HS-27A (cell line): ENCODE measurements at regions not wholly inside any gene's neighbourhood (a gene's known extent, or its start where the extent isn't known, plus 50 kb on each side); places are given as distances from the start of the nearest gene placed in this dataset.
"Not testable (repeated sequence)": the region's sequence is repeated elsewhere in the genome, so short reads cannot be mapped to it uniquely, and the experiment has no call there.

Experiments
- DNase-seq: peaks from one replicate; pipeline ENCODE4 v3.0.0-alpha.2; 2012; ENCODE audit warnings: low read depth, missing footprints

GRCh38 chr10:125235093-125236069 is 75.0 kb upstream of the CTBP2 start:
- DNase-seq, result no peak

DNA sequence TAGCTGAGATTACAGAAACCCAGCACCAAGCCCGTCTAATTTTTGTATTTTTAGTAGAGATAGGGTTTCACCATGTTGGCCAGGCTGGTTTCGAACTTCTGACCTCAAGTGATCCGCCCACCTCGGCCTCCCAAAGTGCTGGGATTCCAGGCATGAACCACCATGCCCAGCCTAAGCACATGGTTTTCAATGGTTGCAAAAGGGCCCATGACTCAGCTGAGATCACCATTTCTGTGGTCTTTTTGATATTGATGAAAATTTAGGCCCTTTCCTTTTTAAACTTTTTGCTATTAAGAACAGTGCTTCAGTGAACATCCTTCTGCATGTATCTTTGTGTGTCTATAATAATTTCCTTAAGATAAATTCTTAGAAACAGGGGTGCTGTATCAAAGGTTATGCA is 74.2 kb upstream of the CTBP2 start:
- not testable (repeated sequence) for DNase-seq

GRCh38 chr10:125233726-125234125 is 73.4 kb upstream of the CTBP2 start:
- DNase-seq, result no peak

DNA sequence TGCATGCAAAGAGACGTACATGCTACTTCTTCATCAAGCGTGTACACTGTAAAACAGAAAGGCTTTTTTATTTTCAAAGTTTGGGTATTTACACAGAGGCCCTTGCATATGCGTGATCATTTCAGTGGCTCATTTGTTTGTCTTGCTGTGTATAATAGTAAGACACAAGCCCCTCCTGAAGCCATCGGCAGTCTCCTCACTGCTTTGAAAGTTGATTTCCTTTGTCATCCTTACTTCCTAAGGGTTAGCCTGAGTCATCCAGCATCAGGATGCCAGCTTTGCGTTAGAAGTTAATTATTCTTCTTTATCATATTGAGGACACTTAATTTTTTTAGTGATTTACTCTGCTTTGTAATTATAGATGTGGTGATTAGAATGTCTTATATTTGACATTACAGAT is 72.5 kb upstream of the CTBP2 start:
- DNase-seq, result no peak

- DNase-seq, result no peak
Observed at GRCh38 chr10:125231813-125232475, 71.6 kb upstream of the CTBP2 start.

GRCh38 chr10:125231116-125231812 is 70.9 kb upstream of the CTBP2 start:
- peak; percentile 79 for DNase-seq

DNA sequence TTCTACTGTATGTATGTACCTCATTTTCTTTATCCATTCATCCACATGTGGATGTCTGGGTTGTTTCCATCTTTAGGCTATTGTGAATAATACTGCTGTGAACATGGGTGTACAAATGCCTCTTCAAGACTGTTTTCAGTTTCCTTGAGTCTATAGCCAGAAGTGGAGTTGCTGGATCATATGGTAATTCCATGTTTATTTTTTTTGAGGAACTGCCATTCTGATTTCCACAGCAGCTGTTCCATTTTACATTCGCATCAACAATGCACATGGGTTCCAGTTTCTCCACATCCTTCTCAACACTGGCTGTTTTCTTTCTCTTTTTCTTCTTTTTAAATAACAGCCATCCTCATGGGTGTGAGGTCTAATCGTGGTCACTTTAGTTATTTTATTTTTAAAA is 69.9 kb upstream of the CTBP2 start:
- DNase-seq, result no peak

GRCh38 chr10:125228245-125228940 is 68.0 kb upstream of the CTBP2 start:
- not testable (repeated sequence) for DNase-seq

GRCh38 chr10:125227546-125227945 is 67.2 kb upstream of the CTBP2 start:
- no peak for DNase-seq

DNA sequence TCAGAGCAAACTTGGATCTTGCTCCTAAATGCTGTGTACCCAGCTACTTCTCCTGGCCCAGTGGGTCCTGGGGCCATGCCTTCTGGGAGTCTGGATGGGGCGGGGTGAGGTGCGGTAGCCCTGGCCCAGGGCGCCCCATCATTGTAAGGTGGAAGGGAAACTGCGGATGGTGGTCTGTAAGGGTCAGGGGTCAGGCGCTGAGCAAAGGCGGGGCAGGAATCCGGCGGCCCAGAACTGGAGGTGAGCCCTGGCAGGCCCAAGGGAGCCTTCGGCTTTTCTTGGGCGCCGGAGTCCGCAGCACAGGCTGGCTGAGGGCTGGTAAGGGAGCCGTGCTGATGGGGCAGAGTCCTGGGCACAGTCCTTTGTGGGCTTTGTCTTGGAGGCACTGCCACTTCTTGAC is 66.5 kb upstream of the CTBP2 start:
- no peak for DNase-seq

DNA sequence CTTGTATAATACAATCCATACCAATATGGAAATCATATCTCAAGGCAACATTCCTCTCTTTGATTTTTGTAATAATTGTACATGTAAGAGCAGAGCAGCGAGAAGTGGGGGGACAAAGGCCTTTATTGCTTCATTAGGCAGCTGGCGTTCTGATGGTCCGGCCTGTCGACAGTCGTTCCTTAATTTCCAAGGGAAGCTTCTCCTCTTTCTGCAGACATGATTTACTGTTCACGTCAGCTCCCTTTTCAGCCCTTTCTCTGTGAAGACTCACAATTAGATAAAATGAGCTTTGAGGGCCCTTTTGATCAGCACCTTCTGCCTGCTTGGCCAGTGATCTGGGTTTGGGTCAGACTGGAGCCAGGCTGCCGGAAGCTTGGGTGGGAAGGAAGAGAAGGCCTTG is 65.6 kb upstream of the CTBP2 start:
- no peak for DNase-seq

GRCh38 chr10:125225051-125225450 is 64.7 kb upstream of the CTBP2 start:
- no peak for DNase-seq

DNA sequence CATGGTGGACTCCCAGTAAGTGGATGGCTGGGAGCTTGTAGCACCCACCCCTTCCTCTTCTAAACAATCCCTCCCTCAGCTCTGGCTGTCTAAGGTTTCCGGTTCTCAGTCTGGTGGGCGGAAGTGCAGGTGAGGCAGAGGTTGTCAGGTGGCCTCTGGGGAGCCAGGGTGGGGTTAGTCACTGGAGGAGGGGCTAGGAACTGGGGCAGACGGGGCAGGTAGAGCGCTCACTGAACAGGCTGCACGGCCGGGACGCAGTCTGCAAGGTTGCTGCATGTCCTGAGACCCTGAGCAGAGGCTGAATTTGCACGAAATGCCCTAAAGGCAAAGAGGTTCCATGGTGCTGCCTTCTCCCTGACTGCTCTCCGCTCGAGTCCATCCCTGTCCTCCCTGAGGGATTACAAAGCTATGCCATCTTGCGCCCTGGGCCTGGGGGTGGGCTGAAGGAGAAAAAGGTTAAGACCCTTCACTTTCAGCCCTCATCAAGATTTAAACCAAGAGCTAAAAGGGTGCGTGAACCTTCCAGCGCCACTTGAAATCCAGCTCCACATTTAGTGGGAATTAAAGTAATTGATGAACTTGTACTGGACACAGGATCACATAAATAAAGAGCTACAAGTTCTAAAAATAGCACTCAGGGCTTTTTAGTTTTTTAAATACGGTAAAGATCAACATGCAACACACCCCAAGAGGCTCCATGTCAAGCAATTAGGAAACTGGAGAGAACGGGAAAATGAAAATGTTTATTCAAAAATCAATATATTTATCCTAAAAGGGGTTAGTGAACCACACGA is 62.3 kb upstream of the CTBP2 start:
- DNase-seq, result no peak

DNA sequence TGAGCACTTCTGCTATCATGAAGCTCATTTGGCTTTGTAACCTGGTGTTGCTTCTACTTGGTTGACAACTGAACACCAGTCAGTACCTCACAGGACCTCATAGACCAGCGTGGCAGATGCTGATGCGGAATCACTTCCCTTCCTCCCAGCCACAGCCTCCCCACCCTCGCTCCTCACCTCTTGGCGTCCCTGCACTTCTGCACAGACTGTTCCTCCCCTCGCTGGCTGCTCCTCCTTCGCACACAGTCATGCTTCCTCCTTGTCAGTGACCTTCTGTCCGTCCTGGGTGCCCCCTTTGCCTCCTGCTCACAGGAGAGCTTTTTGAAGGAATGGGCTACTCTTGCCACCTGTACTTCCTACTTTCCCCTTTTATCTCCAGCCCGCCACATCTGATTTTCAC is 61.4 kb upstream of the CTBP2 start:
- DNase-seq, result no peak

- no peak for DNase-seq
Observed at GRCh38 chr10:125219776-125220175, 59.4 kb upstream of the CTBP2 start.

DNA sequence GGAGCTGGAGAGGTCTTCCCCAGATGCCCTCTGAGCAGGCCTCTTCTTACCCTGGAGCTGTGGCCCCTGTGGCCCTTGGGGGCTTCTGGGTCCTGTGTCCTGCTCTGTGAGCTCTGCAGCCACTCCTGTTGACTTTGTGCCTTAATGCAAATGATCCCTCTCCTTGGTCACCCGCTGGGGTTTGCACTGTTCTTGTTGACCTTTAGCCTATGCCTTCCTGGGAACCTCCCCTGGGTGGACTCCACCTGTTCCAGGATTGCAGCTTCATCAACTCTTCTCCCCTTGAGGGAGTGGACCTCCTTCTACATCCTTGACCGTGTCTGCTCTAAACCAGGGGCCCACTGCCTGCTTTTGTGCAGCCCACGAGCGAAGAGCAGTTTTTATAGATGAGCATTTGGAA is 58.6 kb upstream of the CTBP2 start:
- DNase-seq, result no peak

DNA sequence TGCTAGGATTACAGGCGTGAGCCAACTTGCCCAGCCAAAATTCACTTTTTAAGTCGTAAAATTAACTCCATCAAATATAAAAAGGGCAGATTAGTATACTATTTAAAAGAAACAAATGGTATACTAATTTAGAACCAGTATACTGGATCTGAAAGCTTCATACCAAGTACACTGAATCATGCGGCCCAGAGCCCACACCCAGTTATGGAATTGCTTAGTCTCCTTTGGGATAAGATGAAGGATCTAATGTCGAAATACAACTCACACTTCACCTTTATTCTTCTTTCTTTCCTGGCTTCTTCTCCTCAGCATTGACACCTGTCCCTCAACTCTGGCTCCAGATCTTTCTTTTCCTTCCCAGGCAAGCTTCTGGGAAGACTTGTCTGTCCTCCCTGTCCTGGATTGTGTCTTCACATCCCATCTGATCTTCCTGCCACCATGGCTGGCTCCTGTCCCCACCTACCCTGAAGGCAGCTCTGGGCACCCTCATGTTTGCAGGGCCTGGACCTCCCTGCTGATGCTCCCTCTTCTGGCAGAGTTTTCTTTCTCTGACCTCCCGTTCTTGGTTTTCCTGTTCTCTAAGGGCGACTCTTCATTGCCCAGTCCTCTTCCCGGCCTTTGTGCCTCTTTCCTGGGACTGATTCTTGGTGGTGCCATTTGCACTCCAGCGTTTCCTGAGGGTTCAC is 57.8 kb upstream of the CTBP2 start:
- no peak for DNase-seq

DNA sequence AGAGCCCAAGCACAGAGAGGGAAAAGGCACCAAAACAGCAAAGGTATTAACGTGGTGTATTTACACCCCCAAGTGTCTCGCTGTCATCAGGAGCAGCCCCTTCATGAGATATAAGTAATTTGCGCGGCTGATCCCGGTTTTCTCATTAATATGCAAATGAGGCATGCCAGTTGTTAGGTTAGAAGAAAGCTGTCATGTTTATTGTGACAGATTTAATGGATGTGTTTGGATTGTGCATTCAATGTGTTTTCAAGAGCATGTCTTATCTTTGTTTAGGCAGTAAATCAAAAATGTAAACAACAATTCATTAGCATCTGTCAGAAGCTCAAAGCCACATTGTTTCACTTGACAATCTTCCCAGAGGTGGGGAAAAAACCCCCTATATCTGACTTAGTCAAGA is 56.5 kb upstream of the CTBP2 start:
- DNase-seq, result no peak

GRCh38 chr10:125216309-125216708 is 55.9 kb upstream of the CTBP2 start:
- no peak for DNase-seq

DNA sequence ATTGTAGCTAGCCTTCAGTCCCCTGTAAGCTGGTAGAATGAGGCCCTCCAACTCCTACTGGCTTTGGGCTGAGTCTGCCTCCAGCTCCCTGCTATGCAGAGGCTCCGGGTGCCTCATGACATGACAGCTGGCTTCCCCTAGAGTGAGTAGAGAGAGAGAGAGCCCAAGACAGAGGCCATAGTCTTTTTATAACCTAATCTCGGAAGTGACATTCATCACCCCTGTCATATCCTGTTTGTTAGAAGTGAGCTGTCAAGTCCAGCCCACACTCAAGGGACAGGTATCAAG is 53.9 kb upstream of the CTBP2 start:
- no peak for DNase-seq
